Gastrocnemius medialis (tissue), 4 donors: ENCODE measurements at regions not wholly inside any gene's neighbourhood (a gene's known extent, or its start where the extent isn't known, plus 50 kb on each side); places are given as distances from the start of the nearest gene placed in this dataset.

Experiments used
- ATAC-seq, 2 donors: fragments of 150-250 bp; one replicate each; pipeline ENCODE4 v1.9.1; 2016
- DNase-seq, 2 donors: peaks; one replicate each; pipeline ENCODE4 v3.0.0-alpha.2; 2019
- H3K27ac ChIP-seq, 4 donors: fragments of 200-600 bp; sonication (generic); 1 replicate in 1 of 4; 2 replicates in 3 of 4; pipeline ENCODE4 v1.5.1; 2016 to 2018; ENCODE audit warnings: mild to moderate bottlenecking in 2 of 4, moderate library complexity in 1 of 4
- H3K27me3 ChIP-seq, 3 donors: fragments of 200-600 bp; sonication (generic) in 2 of 3; 1 replicate in 1 of 3; 2 replicates in 2 of 3; pipeline versions ENCODE4 v1.5.1 to v1.6.0; 2016 to 2019; ENCODE audit warnings: mild to moderate bottlenecking in 1 of 3, moderate library complexity in 1 of 3
- H3K36me3 ChIP-seq, 2 donors: fragments of 200-600 bp; sonication (generic) in 1 of 2; one replicate each; pipeline ENCODE4 v1.5.1; 2017 to 2018
- H3K4me1 ChIP-seq, 2 donors: fragments of 200-600 bp; sonication (generic) in 1 of 2; one replicate each; pipeline ENCODE4 v1.5.1; 2016 to 2017; ENCODE audit warnings: mild to moderate bottlenecking in 2 of 2
- H3K4me3 ChIP-seq, 4 donors: fragments of 200-600 bp; sonication (generic) in 3 of 4; 1 replicate in 1 of 4; 2 replicates in 3 of 4; pipeline ENCODE4 v1.5.1; 2016 to 2019; ENCODE audit warnings: mild to moderate bottlenecking in 2 of 4
- H3K9me3 ChIP-seq, 3 donors: fragments of 200-600 bp; sonication (generic) in 2 of 3; 1 replicate in 1 of 3; 2 replicates in 2 of 3; pipeline ENCODE4 v1.5.1; 2016 to 2019
- CTCF ChIP-seq, 5 experiments: fragments of 450-650 bp in 3 of 5; fragments of 200-600 bp in 2 of 5; sonication (generic) in 2 of 5; IDR thresholded peaks in 4 of 5; conservative IDR thresholded peaks in 1 of 5; 1 replicate in 4 of 5; 2 replicates in 1 of 5; pipeline ENCODE4 v1.5.1; 2016 to 2019; ENCODE audit warnings: antibody characterized with exemption in 5 of 5, mild to moderate bottlenecking in 3 of 5, moderate library complexity in 3 of 5
- POLR2A ChIP-seq, 2 donors: fragments of 450-650 bp; IDR thresholded peaks; one replicate each; pipeline ENCODE4 v1.6.1; 2017; ENCODE audit warnings: antibody characterized with exemption in 2 of 2, mild to moderate bottlenecking in 2 of 2, moderate library complexity in 2 of 2
- in situ Hi-C, 4 donors: fragments of 200-750 bp; cut with MboI; loops; one replicate each; pipeline versions ENCODE4 v1.15.0 to v1.8.0; 2017; ENCODE audit warnings: low sequenced_read_pairs in 4 of 4
- intact Hi-C: fragments of 100-400 bp; cut with DNase I; formaldehyde crosslinking; loops from one replicate; pipeline ENCODE4 v1.15.1; 2023; ENCODE audit warnings: low total_unique reads

GRCh38 chr2:20511130-20511529 lies 64.3 kb downstream of the RHOB start:
- Histone ChIP-seq H3K36me3 (no peaks in the 10 kb centered on the region), H3K9me3 (no peaks in the 10 kb centered on the region), H3K27me3 (no peaks in the 10 kb centered on the region), H3K4me1 (peaks cover 0 to 12% of the 10 kb centered on the region in 2 donors), H3K27ac (no peak overlapping the region), H3K4me3 (no peak overlapping the region)
- in situ Hi-C loops = no loop called here
- TF ChIP-seq POLR2A (IDR thresholded peaks at IDR 0.05) = no peak
- no peak for TF ChIP-seq CTCF (IDR thresholded peaks at IDR 0.05 in 4 of 5, conservative IDR thresholded peaks at IDR 0.05 in 1 of 5)
- DNase-seq (no peak), ATAC-seq (no peak)
- intact Hi-C loops = no loop called here

GRCh38 chr2:20512061-20512605 lies 65.3 kb downstream of the RHOB start:
- DNase-seq = no peak
- H3K4me3 ChIP-seq = no peak overlapping the region
- no peak overlapping the region for H3K27ac ChIP-seq
- in situ Hi-C loops = no loop called here
- H3K4me1 ChIP-seq = peaks cover 0 to 11% of the 10 kb centered on the region in 2 donors
- no peaks in the 10 kb centered on the region for H3K27me3 ChIP-seq
- no peaks in the 10 kb centered on the region for H3K36me3 ChIP-seq
- no peak for ATAC-seq
- no peaks in the 10 kb centered on the region for H3K9me3 ChIP-seq
- intact Hi-C loops = no loop called here
- TF ChIP-seq POLR2A (IDR thresholded peaks at IDR 0.05) = no peak
- TF ChIP-seq CTCF (IDR thresholded peaks at IDR 0.05 in 4 of 5, conservative IDR thresholded peaks at IDR 0.05 in 1 of 5) = no peak

- Histone ChIP-seq H3K4me1 (peaks cover 0 to 5% of the 10 kb centered on the region in 2 donors), H3K27ac (no peak overlapping the region), H3K36me3 (no peaks in the 10 kb centered on the region), H3K4me3 (no peak overlapping the region), H3K27me3 (no peaks in the 10 kb centered on the region), H3K9me3 (no peaks in the 10 kb centered on the region)
- in situ Hi-C loops = no loop called here
- intact Hi-C loops = no loop called here
- DNase-seq (no peak), ATAC-seq (no peak)
- TF ChIP-seq POLR2A (IDR thresholded peaks at IDR 0.05) = no peak
- TF ChIP-seq CTCF (IDR thresholded peaks at IDR 0.05 in 4 of 5, conservative IDR thresholded peaks at IDR 0.05 in 1 of 5) = no peak
Measured at GRCh38 chr2:20513946-20514345, 67.1 kb downstream of the RHOB start.

GRCh38 chr2:20514596-20515269 lies 67.9 kb downstream of the RHOB start:
- intact Hi-C loops = no loop called here
- H3K4me3 ChIP-seq = no peak overlapping the region
- in situ Hi-C loops = no loop called here
- no peaks in the 10 kb centered on the region for H3K27me3 ChIP-seq
- ATAC-seq (peak in 1 of 2 donors; percentile 36), DNase-seq (peak in 1 of 2 donors; percentile 33)
- peaks cover 0 to 5% of the 10 kb centered on the region in 2 donors for H3K4me1 ChIP-seq
- no peak overlapping the region for H3K27ac ChIP-seq
- no peaks in the 10 kb centered on the region for H3K36me3 ChIP-seq
- H3K9me3 ChIP-seq = no peaks in the 10 kb centered on the region
- TF ChIP-seq POLR2A (IDR thresholded peaks at IDR 0.05) (no peak), CTCF (IDR thresholded peaks at IDR 0.05 in 4 of 5, conservative IDR thresholded peaks at IDR 0.05 in 1 of 5) (no peak)
